ENCODE measurements at regions not wholly inside any gene's neighbourhood (a gene's known extent, or its start where the extent isn't known, plus 50 kb on each side); places are given as distances from the start of the nearest gene placed in this dataset.

- Histone ChIP-seq H3K4me1 (ENCODE audit: control insufficient read depth, insufficient read depth, low read length) (peaks cover 10% of the 10 kb centered on the region), H3K9ac (ENCODE audit: extremely low read depth, low read length, poor library complexity, severe bottlenecking) (no peak overlapping the region), H3K27ac (ENCODE audit: low read depth, low read length) (no peak overlapping the region), H3K27me3 (ENCODE audit: control insufficient read depth, insufficient read depth, low read length, poor library complexity, severe bottlenecking) (no peaks in the 10 kb centered on the region), H3K4me3 (ENCODE audit: low read length) (no peak overlapping the region), H3K9me3 (ENCODE audit: control insufficient read depth, low read length) (no peaks in the 10 kb centered on the region), H3K36me3 (ENCODE audit: control insufficient read depth, insufficient read depth, low read length) (no peaks in the 10 kb centered on the region)
- TF ChIP-seq CTCF (conservative IDR thresholded peaks at IDR 0.05) = no peak
- 88 to 90% methylated on average over 2 to 8 of the region's 8 CpGs for WGBS, 2 experiments (ENCODE audit: insufficient coverage in 1 of 2, insufficient read length in 1 of 2)
- no peaks in the 10 kb centered on the region for H3K27me3 Mint-ChIP-seq (ENCODE audit: insufficient read depth)
- no peaks in the 10 kb centered on the region for H3K9me3 Mint-ChIP-seq
- no peak for DNase-seq
- H3K4me1 Mint-ChIP-seq = peaks cover 29% of the 10 kb centered on the region
- H3K36me3 Mint-ChIP-seq (ENCODE audit: low read depth) = no peaks in the 10 kb centered on the region
- H3K27ac Mint-ChIP-seq = peak overlapping the region; percentile 10
- no peak overlapping the region for H3K4me3 Mint-ChIP-seq
Observed at GRCh38 chr10:126843299-126843934, 61.8 kb upstream of the DOCK1 start.

DNA sequence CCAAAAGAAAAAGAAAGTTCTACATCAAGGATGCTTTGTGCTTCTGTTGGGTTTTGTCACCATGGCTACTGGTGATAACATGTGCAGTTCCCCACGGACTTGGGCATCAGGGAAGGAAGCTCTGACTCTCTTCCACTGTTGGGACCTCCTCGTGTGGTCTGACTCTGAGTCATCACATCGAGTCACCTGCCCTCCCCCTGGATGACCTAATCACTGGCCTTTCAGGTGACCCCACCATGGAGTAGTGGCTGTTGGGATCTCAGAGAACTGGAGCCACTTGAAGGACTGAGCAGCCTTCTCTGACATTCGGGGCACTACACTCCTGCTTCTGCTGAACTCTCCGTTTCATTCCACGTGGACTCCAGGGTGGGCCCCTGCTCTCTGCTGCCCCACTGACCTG, 60.8 kb upstream of the DOCK1 start:
- TF ChIP-seq CTCF (conservative IDR thresholded peaks at IDR 0.05) = no peak
- Histone ChIP-seq H3K27ac (ENCODE audit: low read depth, low read length) (no peak overlapping the region), H3K36me3 (ENCODE audit: control insufficient read depth, insufficient read depth, low read length) (no peaks in the 10 kb centered on the region), H3K9me3 (ENCODE audit: control insufficient read depth, low read length) (no peaks in the 10 kb centered on the region), H3K9ac (ENCODE audit: extremely low read depth, low read length, poor library complexity, severe bottlenecking) (no peak overlapping the region), H3K4me1 (ENCODE audit: control insufficient read depth, insufficient read depth, low read length) (peaks cover 4% of the 10 kb centered on the region), H3K27me3 (ENCODE audit: control insufficient read depth, insufficient read depth, low read length, poor library complexity, severe bottlenecking) (no peaks in the 10 kb centered on the region), H3K4me3 (ENCODE audit: low read length) (no peak overlapping the region)
- Mint-ChIP-seq H3K4me1 (peaks cover 21% of the 10 kb centered on the region), H3K27ac (peak overlapping the region; percentile 30), H3K27me3 (ENCODE audit: insufficient read depth) (no peaks in the 10 kb centered on the region), H3K4me3 (no peak overlapping the region), H3K36me3 (ENCODE audit: low read depth) (no peaks in the 10 kb centered on the region), H3K9me3 (no peaks in the 10 kb centered on the region)
- 70 to 91% methylated on average over 4 to 6 of the region's 6 CpGs for WGBS, 2 experiments (ENCODE audit: insufficient coverage in 1 of 2, insufficient read length in 1 of 2)
- no peak for DNase-seq

DNA sequence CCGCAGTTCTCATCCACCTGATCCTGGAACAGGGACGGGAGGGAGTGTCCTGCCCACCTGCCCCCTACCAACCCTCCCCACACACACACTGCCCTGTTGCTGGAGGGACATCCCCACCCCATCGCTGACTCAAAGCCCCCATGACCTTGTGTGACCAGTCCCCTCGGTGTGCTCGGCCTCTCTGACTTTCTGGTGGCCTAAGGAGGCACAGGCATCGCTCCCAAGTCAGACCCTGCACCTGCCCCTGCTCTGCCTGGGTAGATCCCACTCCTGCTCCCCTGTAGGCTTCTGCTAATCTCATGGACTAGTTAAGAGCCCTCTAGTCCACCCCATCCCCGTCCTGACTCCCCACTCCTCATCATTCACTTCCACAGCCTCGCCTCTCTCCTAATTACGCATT, 58.8 kb upstream of the DOCK1 start:
- Mint-ChIP-seq H3K27me3 (ENCODE audit: insufficient read depth) (no peaks in the 10 kb centered on the region), H3K27ac (no peak overlapping the region), H3K36me3 (ENCODE audit: low read depth) (no peaks in the 10 kb centered on the region), H3K4me3 (no peak overlapping the region), H3K4me1 (peaks cover 8% of the 10 kb centered on the region), H3K9me3 (no peaks in the 10 kb centered on the region)
- Histone ChIP-seq H3K27me3 (ENCODE audit: control insufficient read depth, insufficient read depth, low read length, poor library complexity, severe bottlenecking) (no peaks in the 10 kb centered on the region), H3K4me1 (ENCODE audit: control insufficient read depth, insufficient read depth, low read length) (no peaks in the 10 kb centered on the region), H3K9me3 (ENCODE audit: control insufficient read depth, low read length) (no peaks in the 10 kb centered on the region), H3K4me3 (ENCODE audit: low read length) (no peak overlapping the region), H3K27ac (ENCODE audit: low read depth, low read length) (no peak overlapping the region), H3K36me3 (ENCODE audit: control insufficient read depth, insufficient read depth, low read length) (no peaks in the 10 kb centered on the region), H3K9ac (ENCODE audit: extremely low read depth, low read length, poor library complexity, severe bottlenecking) (no peak overlapping the region)
- no peak for TF ChIP-seq CTCF (conservative IDR thresholded peaks at IDR 0.05)
- no peak for DNase-seq
- 91 to 94% methylated on average over 6 to 9 of the region's 9 CpGs for WGBS, 2 experiments (ENCODE audit: insufficient coverage in 1 of 2, insufficient read length in 1 of 2)

Data from endodermal cell (in vitro differentiated cells).